Iris pigment epithelial cell (primary cell): ENCODE measurements at regions not wholly inside any gene's neighbourhood (a gene's known extent, or its start where the extent isn't known, plus 50 kb on each side); places are given as distances from the start of the nearest gene placed in this dataset.

Experiments
- DNase-seq: peaks from one replicate; pipeline ENCODE4 v3.0.0-alpha.2; 2011; ENCODE audit warnings: low read depth

GRCh38 chr21:35258521-35258920 is 209.4 kb upstream of the RUNX1 start:
- no peak for DNase-seq

- peak; percentile 99 for DNase-seq
These were observed 208.3 kb upstream of the RUNX1 start for GRCh38 chr21:35257413-35257812.

- DNase-seq = peak; percentile 100
These were observed 207.4 kb upstream of the RUNX1 start for GRCh38 chr21:35256468-35256988.

- DNase-seq = no peak
These were observed 205.7 kb upstream of the RUNX1 start for GRCh38 chr21:35254765-35255138.

- DNase-seq = peak; percentile 90
These were observed 205.1 kb upstream of the RUNX1 start for GRCh38 chr21:35254006-35254764.

- peak; percentile 12 for DNase-seq
These were observed 203.7 kb upstream of the RUNX1 start for GRCh38 chr21:35252831-35253230.

GRCh38 chr21:35249636-35250035 is 200.5 kb upstream of the RUNX1 start:
- no peak for DNase-seq

- peak; percentile 8 for DNase-seq
These were observed 196.8 kb upstream of the RUNX1 start for GRCh38 chr21:35245879-35246278.

GRCh38 chr21:35244514-35244913 is 195.4 kb upstream of the RUNX1 start:
- peak; percentile 88 for DNase-seq

GRCh38 chr21:35243171-35243570 is 194.1 kb upstream of the RUNX1 start:
- DNase-seq = no peak

GRCh38 chr21:35239811-35240219 is 190.7 kb upstream of the RUNX1 start:
- DNase-seq = no peak

GRCh38 chr21:35238119-35238518 is 189.0 kb upstream of the RUNX1 start:
- DNase-seq = no peak

- DNase-seq = no peak
These were observed 188.2 kb upstream of the RUNX1 start for GRCh38 chr21:35237287-35237686.

- DNase-seq = no peak
These were observed 187.0 kb upstream of the RUNX1 start for GRCh38 chr21:35236090-35236489.

- peak; percentile 26 for DNase-seq
These were observed 185.6 kb upstream of the RUNX1 start for GRCh38 chr21:35234725-35235124.

GRCh38 chr21:35233756-35234155 is 184.7 kb upstream of the RUNX1 start:
- DNase-seq = no peak

GRCh38 chr21:35232545-35233176 is 183.6 kb upstream of the RUNX1 start:
- peak; percentile 90 for DNase-seq

GRCh38 chr21:35231090-35231489 is 182.0 kb upstream of the RUNX1 start:
- DNase-seq = peak; percentile 30

- DNase-seq = no peak
These were observed 180.2 kb upstream of the RUNX1 start for GRCh38 chr21:35229290-35229689.

GRCh38 chr21:35227786-35228185 is 178.7 kb upstream of the RUNX1 start:
- DNase-seq = no peak

GRCh38 chr21:35226968-35227744 is 178.1 kb upstream of the RUNX1 start:
- no peak for DNase-seq

- peak; percentile 78 for DNase-seq
These were observed 177.2 kb upstream of the RUNX1 start for GRCh38 chr21:35226328-35226727.

- no peak for DNase-seq
These were observed 176.5 kb upstream of the RUNX1 start for GRCh38 chr21:35225573-35225972.
